ENCODE measurements at regions not wholly inside any gene's neighbourhood (a gene's known extent, or its start where the extent isn't known, plus 50 kb on each side); places are given as distances from the start of the nearest gene placed in this dataset.

- TF ChIP-seq CTCF (optimal IDR thresholded peaks at IDR 0.05 in 1 of 3, IDR thresholded peaks at IDR 0.05 in 1 of 3, conservative IDR thresholded peaks at IDR 0.05 in 1 of 3; ENCODE audit: extremely low read depth in 1 of 3, insufficient read depth in 2 of 3, low read length in 3 of 3) (no peak), EZH2 (IDR thresholded peaks at IDR 0.05; ENCODE audit: low read length) (no peak)
- no peak overlapping the region for H3K27ac ChIP-seq (ENCODE audit: control insufficient read depth, insufficient read depth, low read length)
- no peaks in the 10 kb centered on the region for H3K9me3 ChIP-seq (ENCODE audit: control insufficient read depth, low read depth, low read length)
- DNase-seq (ENCODE audit: low read depth, low spot score) (no peak), FAIRE-seq (no peak)
- no peaks in the 10 kb centered on the region for H3K36me3 ChIP-seq (ENCODE audit: control insufficient read depth in 2 of 2, extremely low read depth in 1 of 2, insufficient read depth in 2 of 2, low read length in 2 of 2)
- H3K4me2 ChIP-seq (ENCODE audit: control insufficient read depth, extremely low read depth, insufficient read depth, low read depth, low read length) = no peak overlapping the region
- dilution Hi-C loops (cut with MboI; ENCODE audit: extremely low pct_ligation_motif_present, low sequenced_read_pairs) = no loop called here
- H3K79me2 ChIP-seq (ENCODE audit: control insufficient read depth, insufficient read depth, low read length) = no peaks in the 10 kb centered on the region
- H3K9ac ChIP-seq (ENCODE audit: control insufficient read depth, extremely low read depth, insufficient read depth, low read length) = no peak overlapping the region
- H4K20me1 ChIP-seq (ENCODE audit: control insufficient read depth, extremely low read depth, insufficient read depth, low read length) = no peaks in the 10 kb centered on the region
- no peaks in the 10 kb centered on the region for H3K27me3 ChIP-seq (ENCODE audit: control insufficient read depth, extremely low read depth, insufficient read depth, low read length)
- no peaks in the 10 kb centered on the region for H3K9me1 ChIP-seq (ENCODE audit: control insufficient read depth, extremely low read depth, insufficient read depth, low read length)
- no peak overlapping the region for H3K4me3 ChIP-seq (ENCODE audit: control insufficient read depth in 2 of 3, extremely low read depth in 1 of 3, insufficient read depth in 2 of 3, low read depth in 1 of 3, low read length in 3 of 3)
- no peak overlapping the region for H2AFZ ChIP-seq (ENCODE audit: control insufficient read depth, low read length)
- no peaks in the 10 kb centered on the region for H3K4me1 ChIP-seq (ENCODE audit: control insufficient read depth, extremely low read depth, insufficient read depth, low read length)
These were observed 280.1 kb upstream of the TMPO start for GRCh38 chr12:98235301-98235700.

DNA sequence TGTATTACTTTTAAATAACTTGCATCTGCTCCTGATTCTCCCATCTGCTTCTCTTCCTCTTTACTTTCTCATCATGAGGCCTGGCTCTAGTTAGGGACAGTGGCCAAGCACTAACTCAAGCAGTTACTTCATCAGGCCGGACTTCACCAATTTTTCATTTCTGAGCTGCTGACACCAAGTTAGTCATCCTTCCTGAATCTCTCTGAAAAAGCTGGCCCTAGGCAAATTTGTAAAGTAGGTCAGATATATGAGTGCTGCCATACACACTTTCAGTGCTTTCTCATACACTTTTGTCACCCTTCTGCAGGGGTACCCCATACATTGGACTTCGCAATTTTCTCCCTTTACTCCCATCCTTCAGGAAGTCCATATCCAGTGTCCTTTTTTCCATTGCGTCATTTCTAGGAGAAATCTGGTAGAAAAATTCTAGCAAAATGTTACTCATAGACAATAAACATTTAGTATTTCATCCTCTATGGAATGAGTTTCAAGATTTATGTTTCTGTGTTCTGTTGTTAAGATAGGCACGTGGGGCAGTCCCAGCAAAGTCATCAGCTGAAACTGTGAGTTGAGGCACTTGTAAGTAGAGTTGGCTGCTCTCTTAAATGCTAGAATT is 276.8 kb upstream of the TMPO start:
- Histone ChIP-seq H3K79me2 (ENCODE audit: control insufficient read depth, insufficient read depth, low read length) (no peaks in the 10 kb centered on the region), H3K9me3 (ENCODE audit: control insufficient read depth, low read depth, low read length) (no peaks in the 10 kb centered on the region), H3K4me1 (ENCODE audit: control insufficient read depth, extremely low read depth, insufficient read depth, low read length) (no peaks in the 10 kb centered on the region), H4K20me1 (ENCODE audit: control insufficient read depth, extremely low read depth, insufficient read depth, low read length) (no peaks in the 10 kb centered on the region), H3K9me1 (ENCODE audit: control insufficient read depth, extremely low read depth, insufficient read depth, low read length) (no peaks in the 10 kb centered on the region), H3K9ac (ENCODE audit: control insufficient read depth, extremely low read depth, insufficient read depth, low read length) (no peak overlapping the region), H3K36me3 (ENCODE audit: control insufficient read depth in 2 of 2, extremely low read depth in 1 of 2, insufficient read depth in 2 of 2, low read length in 2 of 2) (no peaks in the 10 kb centered on the region), H2AFZ (ENCODE audit: control insufficient read depth, low read length) (no peak overlapping the region), H3K4me3 (ENCODE audit: control insufficient read depth in 2 of 3, extremely low read depth in 1 of 3, insufficient read depth in 2 of 3, low read depth in 1 of 3, low read length in 3 of 3) (no peak overlapping the region), H3K27me3 (ENCODE audit: control insufficient read depth, extremely low read depth, insufficient read depth, low read length) (no peaks in the 10 kb centered on the region), H3K27ac (ENCODE audit: control insufficient read depth, insufficient read depth, low read length) (no peak overlapping the region), H3K4me2 (ENCODE audit: control insufficient read depth, extremely low read depth, insufficient read depth, low read depth, low read length) (no peak overlapping the region)
- FAIRE-seq = no peak
- no peak for DNase-seq (ENCODE audit: low read depth, low spot score)
- dilution Hi-C loops (cut with MboI; ENCODE audit: extremely low pct_ligation_motif_present, low sequenced_read_pairs) = no loop called here
- TF ChIP-seq EZH2 (IDR thresholded peaks at IDR 0.05; ENCODE audit: low read length) (no peak), CTCF (optimal IDR thresholded peaks at IDR 0.05 in 1 of 3, IDR thresholded peaks at IDR 0.05 in 1 of 3, conservative IDR thresholded peaks at IDR 0.05 in 1 of 3; ENCODE audit: extremely low read depth in 1 of 3, insufficient read depth in 2 of 3, low read length in 3 of 3) (no peak)

Measured in keratinocyte (primary cell).